ENCODE measurements at regions not wholly inside any gene's neighbourhood (a gene's known extent, or its start where the extent isn't known, plus 50 kb on each side); places are given as distances from the start of the nearest gene placed in this dataset.

DNA sequence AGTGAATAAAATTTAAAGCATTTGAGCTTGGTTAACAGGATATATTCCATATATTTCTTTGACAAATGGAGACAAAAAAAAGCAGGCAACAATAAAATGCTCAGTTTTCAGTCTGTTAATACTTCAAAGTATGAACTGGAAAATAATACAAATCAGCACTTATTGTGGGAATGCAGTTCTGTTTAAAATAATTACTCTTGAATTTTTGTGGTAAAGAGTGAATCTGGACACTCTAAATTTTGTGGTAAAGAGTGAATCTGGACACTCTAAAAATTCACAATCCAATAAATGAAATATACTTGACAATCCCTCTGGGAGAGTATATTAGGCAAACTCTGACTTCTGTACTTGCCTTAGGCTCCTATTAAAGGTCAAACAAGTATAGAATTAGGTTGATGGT lies 141.9 kb upstream of the RASA1 start:
- TF ChIP-seq, protein P1, sequence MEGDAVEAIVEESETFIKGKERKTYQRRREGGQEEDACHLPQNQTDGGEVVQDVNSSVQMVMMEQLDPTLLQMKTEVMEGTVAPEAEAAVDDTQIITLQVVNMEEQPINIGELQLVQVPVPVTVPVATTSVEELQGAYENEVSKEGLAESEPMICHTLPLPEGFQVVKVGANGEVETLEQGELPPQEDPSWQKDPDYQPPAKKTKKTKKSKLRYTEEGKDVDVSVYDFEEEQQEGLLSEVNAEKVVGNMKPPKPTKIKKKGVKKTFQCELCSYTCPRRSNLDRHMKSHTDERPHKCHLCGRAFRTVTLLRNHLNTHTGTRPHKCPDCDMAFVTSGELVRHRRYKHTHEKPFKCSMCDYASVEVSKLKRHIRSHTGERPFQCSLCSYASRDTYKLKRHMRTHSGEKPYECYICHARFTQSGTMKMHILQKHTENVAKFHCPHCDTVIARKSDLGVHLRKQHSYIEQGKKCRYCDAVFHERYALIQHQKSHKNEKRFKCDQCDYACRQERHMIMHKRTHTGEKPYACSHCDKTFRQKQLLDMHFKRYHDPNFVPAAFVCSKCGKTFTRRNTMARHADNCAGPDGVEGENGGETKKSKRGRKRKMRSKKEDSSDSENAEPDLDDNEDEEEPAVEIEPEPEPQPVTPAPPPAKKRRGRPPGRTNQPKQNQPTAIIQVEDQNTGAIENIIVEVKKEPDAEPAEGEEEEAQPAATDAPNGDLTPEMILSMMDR (conservative IDR thresholded peaks at IDR 0.05; ENCODE audit: low read depth in 2 of 2): no peak
- TF ChIP-seq POLR2AphosphoS5 (IDR thresholded peaks at IDR 0.05; ENCODE audit: low read depth) (no peak), EZH2 (IDR thresholded peaks at IDR 0.05; ENCODE audit: low read depth, unreplicated experiment) (no peak), EZH2phosphoT487 (IDR thresholded peaks at IDR 0.05; ENCODE audit: unreplicated experiment) (no peak), JUNB (IDR thresholded peaks at IDR 0.05; ENCODE audit: unreplicated experiment) (no peak)
- TF ChIP-seq, protein P2, sequence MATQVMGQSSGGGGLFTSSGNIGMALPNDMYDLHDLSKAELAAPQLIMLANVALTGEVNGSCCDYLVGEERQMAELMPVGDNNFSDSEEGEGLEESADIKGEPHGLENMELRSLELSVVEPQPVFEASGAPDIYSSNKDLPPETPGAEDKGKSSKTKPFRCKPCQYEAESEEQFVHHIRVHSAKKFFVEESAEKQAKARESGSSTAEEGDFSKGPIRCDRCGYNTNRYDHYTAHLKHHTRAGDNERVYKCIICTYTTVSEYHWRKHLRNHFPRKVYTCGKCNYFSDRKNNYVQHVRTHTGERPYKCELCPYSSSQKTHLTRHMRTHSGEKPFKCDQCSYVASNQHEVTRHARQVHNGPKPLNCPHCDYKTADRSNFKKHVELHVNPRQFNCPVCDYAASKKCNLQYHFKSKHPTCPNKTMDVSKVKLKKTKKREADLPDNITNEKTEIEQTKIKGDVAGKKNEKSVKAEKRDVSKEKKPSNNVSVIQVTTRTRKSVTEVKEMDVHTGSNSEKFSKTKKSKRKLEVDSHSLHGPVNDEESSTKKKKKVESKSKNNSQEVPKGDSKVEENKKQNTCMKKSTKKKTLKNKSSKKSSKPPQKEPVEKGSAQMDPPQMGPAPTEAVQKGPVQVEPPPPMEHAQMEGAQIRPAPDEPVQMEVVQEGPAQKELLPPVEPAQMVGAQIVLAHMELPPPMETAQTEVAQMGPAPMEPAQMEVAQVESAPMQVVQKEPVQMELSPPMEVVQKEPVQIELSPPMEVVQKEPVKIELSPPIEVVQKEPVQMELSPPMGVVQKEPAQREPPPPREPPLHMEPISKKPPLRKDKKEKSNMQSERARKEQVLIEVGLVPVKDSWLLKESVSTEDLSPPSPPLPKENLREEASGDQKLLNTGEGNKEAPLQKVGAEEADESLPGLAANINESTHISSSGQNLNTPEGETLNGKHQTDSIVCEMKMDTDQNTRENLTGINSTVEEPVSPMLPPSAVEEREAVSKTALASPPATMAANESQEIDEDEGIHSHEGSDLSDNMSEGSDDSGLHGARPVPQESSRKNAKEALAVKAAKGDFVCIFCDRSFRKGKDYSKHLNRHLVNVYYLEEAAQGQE (IDR thresholded peaks at IDR 0.05; ENCODE audit: unreplicated experiment): no peak

All from GM23338 (cell line).